Lower leg skin (tissue), 4 donors: ENCODE measurements at regions not wholly inside any gene's neighbourhood (a gene's known extent, or its start where the extent isn't known, plus 50 kb on each side); places are given as distances from the start of the nearest gene placed in this dataset.

Experiments used
- DNase-seq, 2 donors: peaks; one replicate each; pipeline ENCODE4 v3.0.0-alpha.2; 2019; ENCODE audit warnings: low spot score in 2 of 2
- H3K4me3 ChIP-seq: fragments of 200-600 bp; sonication (generic); 2 replicates; pipeline ENCODE4 v1.5.1; 2017; ENCODE audit warnings: mild to moderate bottlenecking, low read depth; ENCODE audit not compliant: poor library complexity, severe bottlenecking
- POLR2A ChIP-seq, 2 donors: fragments of 450-650 bp; IDR thresholded peaks; one replicate each; pipeline ENCODE4 v1.6.1; 2016 to 2017; ENCODE audit warnings: antibody characterized with exemption in 2 of 2, mild to moderate bottlenecking in 1 of 2, moderate library complexity in 1 of 2
- WGBS, 2 donors: methylation state at CpG; one replicate each; pipeline ENCODE4 v1.1.5; 2018; 5-methylcytosine and 5-hydroxymethylcytosine counted together
- intact Hi-C: fragments of 100-400 bp; cut with DNase I; formaldehyde crosslinking; loops from one replicate; pipeline ENCODE4 v1.15.0; 2023; ENCODE audit warnings: low total_unique reads
- TF ChIP-seq, protein P1 (sequence below), 3 donors: fragments of 450-650 bp; IDR thresholded peaks; one replicate each; pipeline ENCODE4 v1.5.1; 2016; ENCODE audit warnings: antibody characterized with exemption in 3 of 3, mild to moderate bottlenecking in 3 of 3, moderate library complexity in 2 of 3

GRCh38 chr6:66568271-66568670 is 861.2 kb upstream of the EYS start:
- WGBS, 2 donors = 86 to 90% methylated on average over 4 of the region's 4 CpGs
- intact Hi-C loops = no loop called here
- no peak for DNase-seq
- no peak overlapping the region for H3K4me3 ChIP-seq
- TF ChIP-seq POLR2A (IDR thresholded peaks at IDR 0.05) = no peak
- TF ChIP-seq, protein P1, sequence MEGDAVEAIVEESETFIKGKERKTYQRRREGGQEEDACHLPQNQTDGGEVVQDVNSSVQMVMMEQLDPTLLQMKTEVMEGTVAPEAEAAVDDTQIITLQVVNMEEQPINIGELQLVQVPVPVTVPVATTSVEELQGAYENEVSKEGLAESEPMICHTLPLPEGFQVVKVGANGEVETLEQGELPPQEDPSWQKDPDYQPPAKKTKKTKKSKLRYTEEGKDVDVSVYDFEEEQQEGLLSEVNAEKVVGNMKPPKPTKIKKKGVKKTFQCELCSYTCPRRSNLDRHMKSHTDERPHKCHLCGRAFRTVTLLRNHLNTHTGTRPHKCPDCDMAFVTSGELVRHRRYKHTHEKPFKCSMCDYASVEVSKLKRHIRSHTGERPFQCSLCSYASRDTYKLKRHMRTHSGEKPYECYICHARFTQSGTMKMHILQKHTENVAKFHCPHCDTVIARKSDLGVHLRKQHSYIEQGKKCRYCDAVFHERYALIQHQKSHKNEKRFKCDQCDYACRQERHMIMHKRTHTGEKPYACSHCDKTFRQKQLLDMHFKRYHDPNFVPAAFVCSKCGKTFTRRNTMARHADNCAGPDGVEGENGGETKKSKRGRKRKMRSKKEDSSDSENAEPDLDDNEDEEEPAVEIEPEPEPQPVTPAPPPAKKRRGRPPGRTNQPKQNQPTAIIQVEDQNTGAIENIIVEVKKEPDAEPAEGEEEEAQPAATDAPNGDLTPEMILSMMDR (IDR thresholded peaks at IDR 0.05) = no peak

DNA sequence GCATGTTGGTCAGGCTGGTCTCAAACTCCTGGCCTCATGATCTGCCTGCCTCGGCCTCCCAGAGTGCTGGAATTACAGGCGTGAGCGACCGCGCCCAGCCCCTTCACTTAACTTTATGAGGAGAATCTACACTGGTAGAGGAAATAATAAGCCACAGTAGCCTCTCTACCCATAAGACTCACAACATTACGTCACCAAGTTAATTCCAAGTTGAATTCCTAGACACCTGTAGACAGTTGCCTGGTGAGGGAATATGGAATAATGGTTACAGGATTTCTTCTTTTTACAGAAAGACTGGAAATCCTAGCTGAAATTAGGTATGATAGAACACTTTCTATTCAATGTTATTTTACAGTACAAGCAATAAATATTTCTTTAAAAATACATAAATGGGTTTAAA is 854.5 kb upstream of the EYS start:
- intact Hi-C loops = no loop called here
- TF ChIP-seq, protein P1 (IDR thresholded peaks at IDR 0.05) = no peak
- no peak for TF ChIP-seq POLR2A (IDR thresholded peaks at IDR 0.05)
- H3K4me3 ChIP-seq = no peak overlapping the region
- WGBS, 2 donors = 91 to 97% methylated on average over 6 of the region's 6 CpGs
- DNase-seq = no peak

DNA sequence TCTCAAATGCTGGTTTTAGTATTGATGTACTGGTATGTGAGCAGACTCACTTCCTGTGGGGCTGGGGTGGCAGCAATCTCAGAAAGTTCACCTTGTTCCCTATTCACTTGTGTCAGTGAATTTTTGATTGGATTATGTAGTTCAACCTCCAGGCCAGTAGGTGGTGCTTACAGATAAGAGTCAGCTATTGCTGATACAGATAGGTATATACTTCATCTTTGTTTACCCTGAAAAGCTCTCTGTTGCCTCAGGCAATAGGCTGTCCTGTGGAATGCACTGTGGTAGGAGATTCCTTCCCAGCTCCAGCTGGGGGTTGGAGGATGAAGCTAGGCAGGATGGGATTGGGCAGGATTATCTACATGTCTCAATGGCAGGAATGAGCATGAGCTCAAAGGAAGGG is 851.2 kb upstream of the EYS start:
- intact Hi-C loops = no loop called here
- no peak overlapping the region for H3K4me3 ChIP-seq
- no peak for DNase-seq
- TF ChIP-seq, protein P1 (IDR thresholded peaks at IDR 0.05) = no peak
- TF ChIP-seq POLR2A (IDR thresholded peaks at IDR 0.05) = no peak

DNA sequence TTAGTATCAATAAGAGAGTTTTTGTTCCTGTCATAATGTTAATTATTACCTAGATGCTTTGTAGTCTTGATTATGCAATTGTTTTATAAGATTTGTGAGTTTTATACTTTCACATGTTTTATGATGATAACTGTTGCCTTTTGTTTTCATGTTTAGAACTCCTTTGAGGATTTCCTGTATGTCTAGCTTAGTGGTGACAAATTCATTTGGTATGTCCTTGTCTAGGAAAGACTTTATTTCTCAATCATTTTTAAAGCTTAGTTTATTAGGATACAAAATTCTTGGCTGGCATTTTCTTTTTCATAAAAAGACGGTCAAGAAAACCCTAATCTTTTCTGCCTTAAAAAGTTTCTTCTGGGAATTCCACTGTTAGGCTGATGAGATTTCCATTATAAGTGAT is 849.9 kb upstream of the EYS start:
- no peak for DNase-seq
- H3K4me3 ChIP-seq = no peak overlapping the region
- intact Hi-C loops = no loop called here
- TF ChIP-seq, protein P1 (IDR thresholded peaks at IDR 0.05) = no peak
- no peak for TF ChIP-seq POLR2A (IDR thresholded peaks at IDR 0.05)
- 83 to 84% methylated on average over 1 of the region's 1 CpG for WGBS, 2 donors

GRCh38 chr6:66555082-66555481 is 848.1 kb upstream of the EYS start:
- TF ChIP-seq POLR2A (IDR thresholded peaks at IDR 0.05) = no peak
- TF ChIP-seq, protein P1 (IDR thresholded peaks at IDR 0.05) = no peak
- DNase-seq = no peak
- 79 to 90% methylated on average over 1 of the region's 1 CpG for WGBS, 2 donors

GRCh38 chr6:66553441-66553840 is 846.4 kb upstream of the EYS start:
- 67 to 72% methylated on average over 2 of the region's 2 CpGs for WGBS, 2 donors
- intact Hi-C loops = no loop called here

More at GRCh38 chr6:66555082-66555481, 848.1 kb upstream of the EYS start:
- intact Hi-C loops = no loop called here
- H3K4me3 ChIP-seq = no peak overlapping the region

More at GRCh38 chr6:66553441-66553840, 846.4 kb upstream of the EYS start:
- DNase-seq = no peak
- TF ChIP-seq POLR2A (IDR thresholded peaks at IDR 0.05) = no peak
- H3K4me3 ChIP-seq = no peak overlapping the region
